HG03066 (cell line): ENCODE measurements at regions not wholly inside any gene's neighbourhood (a gene's known extent, or its start where the extent isn't known, plus 50 kb on each side); places are given as distances from the start of the nearest gene placed in this dataset.

Source experiments
- ATAC-seq: cut with Tn5 transposase; IDR thresholded peaks from one replicate; pipeline ENCODE4 v1.9.1; 2021; ENCODE audit warnings: low read depth; ENCODE audit not compliant: unreplicated experiment

- ATAC-seq = no peak
Measured at GRCh38 chr14:97604731-97605130, 807.5 kb downstream of the VRK1 start.

GRCh38 chr14:97618401-97618800, 821.2 kb downstream of the VRK1 start:
- ATAC-seq = no peak

- no peak for ATAC-seq
Measured at GRCh38 chr14:97618917-97619690, 821.9 kb downstream of the VRK1 start.

GRCh38 chr14:97620066-97620465, 822.9 kb downstream of the VRK1 start:
- ATAC-seq = no peak

- ATAC-seq = no peak
Measured at GRCh38 chr14:97624985-97625384, 827.8 kb downstream of the VRK1 start.

GRCh38 chr14:97625477-97625876, 828.3 kb downstream of the VRK1 start:
- ATAC-seq = no peak

GRCh38 chr14:97626088-97626487, 828.9 kb downstream of the VRK1 start:
- ATAC-seq = no peak

GRCh38 chr14:97630249-97630648, 833.1 kb downstream of the VRK1 start:
- ATAC-seq = no peak

GRCh38 chr14:97633131-97633738, 836.1 kb downstream of the VRK1 start:
- ATAC-seq = no peak

GRCh38 chr14:97634751-97635150, 837.6 kb downstream of the VRK1 start:
- no peak for ATAC-seq

GRCh38 chr14:97638864-97639263, 841.7 kb downstream of the VRK1 start:
- ATAC-seq = no peak

- ATAC-seq = no peak
Measured at GRCh38 chr14:97640031-97640430, 842.8 kb downstream of the VRK1 start.

- no peak for ATAC-seq
Measured at GRCh38 chr14:97641827-97642226, 844.6 kb downstream of the VRK1 start.

GRCh38 chr14:97642631-97643030, 845.4 kb downstream of the VRK1 start:
- no peak for ATAC-seq

- no peak for ATAC-seq
Measured at GRCh38 chr14:97644365-97644764, 847.2 kb downstream of the VRK1 start.

GRCh38 chr14:97649752-97650151, 852.6 kb downstream of the VRK1 start:
- no peak for ATAC-seq

GRCh38 chr14:97655169-97655948, 858.2 kb downstream of the VRK1 start:
- ATAC-seq = no peak

- ATAC-seq = no peak
Measured at GRCh38 chr14:97657609-97658008, 860.4 kb downstream of the VRK1 start.

- no peak for ATAC-seq
Measured at GRCh38 chr14:97687944-97688630, 890.9 kb downstream of the VRK1 start.

- no peak for ATAC-seq
Measured at GRCh38 chr14:97688631-97689336, 891.6 kb downstream of the VRK1 start.
